HFFc6 (cell line): ENCODE measurements at regions not wholly inside any gene's neighbourhood (a gene's known extent, or its start where the extent isn't known, plus 50 kb on each side); places are given as distances from the start of the nearest gene placed in this dataset.

Experiments used
- DNase-seq: peaks from one replicate; pipeline ENCODE4 v3.0.0-alpha.2; 2018
- H3K27ac Mint-ChIP-seq: 2 replicates; pipeline ENCODE4 v1.8.0; 2020; ENCODE audit warnings: mild to moderate bottlenecking, mixed read lengths
- H3K27me3 Mint-ChIP-seq: 2 replicates; pipeline ENCODE4 v1.8.0; 2021; ENCODE audit warnings: mild to moderate bottlenecking, moderate library complexity, mixed read lengths; ENCODE audit not compliant: insufficient read depth
- H3K36me3 Mint-ChIP-seq: 2 replicates; pipeline ENCODE4 v1.8.0; 2021; ENCODE audit warnings: low read depth, mixed read lengths
- H3K4me1 Mint-ChIP-seq: 2 replicates; pipeline ENCODE4 v1.8.0; 2020; ENCODE audit warnings: low read depth, mixed read lengths
- H3K4me3 Mint-ChIP-seq: 2 replicates; pipeline ENCODE4 v1.8.0; 2020; ENCODE audit warnings: mild to moderate bottlenecking, moderate library complexity, mixed read lengths
- H3K9me3 Mint-ChIP-seq: 2 replicates; pipeline ENCODE4 v1.8.0; 2020; ENCODE audit warnings: mild to moderate bottlenecking, mixed read lengths
- TF ChIP-seq, protein P1 (sequence below): fragments of 200-600 bp; sonication (generic); IDR thresholded peaks from 2 replicates; pipeline ENCODE4 v1.5.0; 2021; ENCODE audit warnings: antibody characterized with exemption, mild to moderate bottlenecking

- Mint-ChIP-seq H3K4me3 (no peak overlapping the region), H3K4me1 (no peaks in the 10 kb centered on the region), H3K36me3 (no peaks in the 10 kb centered on the region), H3K27ac (no peak overlapping the region), H3K27me3 (no peaks in the 10 kb centered on the region; the same call in 1 of the 2 replicates), H3K9me3 (peaks cover 43% of the 10 kb centered on the region)
- TF ChIP-seq, protein P1, sequence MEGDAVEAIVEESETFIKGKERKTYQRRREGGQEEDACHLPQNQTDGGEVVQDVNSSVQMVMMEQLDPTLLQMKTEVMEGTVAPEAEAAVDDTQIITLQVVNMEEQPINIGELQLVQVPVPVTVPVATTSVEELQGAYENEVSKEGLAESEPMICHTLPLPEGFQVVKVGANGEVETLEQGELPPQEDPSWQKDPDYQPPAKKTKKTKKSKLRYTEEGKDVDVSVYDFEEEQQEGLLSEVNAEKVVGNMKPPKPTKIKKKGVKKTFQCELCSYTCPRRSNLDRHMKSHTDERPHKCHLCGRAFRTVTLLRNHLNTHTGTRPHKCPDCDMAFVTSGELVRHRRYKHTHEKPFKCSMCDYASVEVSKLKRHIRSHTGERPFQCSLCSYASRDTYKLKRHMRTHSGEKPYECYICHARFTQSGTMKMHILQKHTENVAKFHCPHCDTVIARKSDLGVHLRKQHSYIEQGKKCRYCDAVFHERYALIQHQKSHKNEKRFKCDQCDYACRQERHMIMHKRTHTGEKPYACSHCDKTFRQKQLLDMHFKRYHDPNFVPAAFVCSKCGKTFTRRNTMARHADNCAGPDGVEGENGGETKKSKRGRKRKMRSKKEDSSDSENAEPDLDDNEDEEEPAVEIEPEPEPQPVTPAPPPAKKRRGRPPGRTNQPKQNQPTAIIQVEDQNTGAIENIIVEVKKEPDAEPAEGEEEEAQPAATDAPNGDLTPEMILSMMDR, result no peak
- DNase-seq, result no peak
Measured at GRCh38 chr2:16537347-16537746, 128.3 kb downstream of the CYRIA start.

- Mint-ChIP-seq H3K4me1 (no peaks in the 10 kb centered on the region), H3K4me3 (no peak overlapping the region), H3K27ac (no peak overlapping the region), H3K9me3 (peaks cover 60% of the 10 kb centered on the region), H3K27me3 (peaks cover 2% of the 10 kb centered on the region; the same call in 1 of the 2 replicates), H3K36me3 (no peaks in the 10 kb centered on the region; the same call in 1 of the 2 replicates)
- no peak for DNase-seq
- TF ChIP-seq, protein P1, result no peak
Measured at GRCh38 chr2:16526193-16526592, 139.4 kb downstream of the CYRIA start.

- TF ChIP-seq, protein P1, result 0 out of 2 replicates have a peak, but pooled peaks have one; percentile 22
- H3K36me3 Mint-ChIP-seq, result no peaks in the 10 kb centered on the region; the same call in 1 of the 2 replicates
- peaks cover 3% of the 10 kb centered on the region; the same call in 1 of the 2 replicates for H3K27me3 Mint-ChIP-seq
- H3K9me3 Mint-ChIP-seq, result peaks cover 58% of the 10 kb centered on the region
- no peak overlapping the region for H3K27ac Mint-ChIP-seq
- no peaks in the 10 kb centered on the region for H3K4me1 Mint-ChIP-seq
- no peak overlapping the region for H3K4me3 Mint-ChIP-seq
- DNase-seq, result no peak
Measured at GRCh38 chr2:16525265-16525887, 140.3 kb downstream of the CYRIA start.

DNA sequence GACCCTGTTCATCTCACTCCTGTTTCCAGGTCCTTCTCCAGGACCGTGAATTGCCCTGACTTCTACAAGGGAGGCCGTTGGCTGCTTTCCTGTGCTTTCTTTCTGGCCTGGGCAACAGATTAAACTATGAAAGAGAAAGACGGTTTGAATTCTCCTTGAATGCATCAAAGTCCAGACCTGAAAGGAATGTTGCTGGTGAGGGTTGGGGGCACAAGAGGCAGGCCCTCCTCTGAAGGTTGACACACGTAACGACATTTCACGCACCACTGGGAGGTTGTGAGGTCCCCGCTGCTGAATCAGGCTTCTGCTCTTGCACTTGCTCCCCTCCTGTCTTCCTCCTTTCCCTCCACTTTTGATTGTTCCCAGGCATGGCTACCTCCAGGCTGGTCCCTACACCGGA is 141.9 kb downstream of the CYRIA start:
- Mint-ChIP-seq H3K4me3 (no peak overlapping the region), H3K9me3 (peaks cover 59% of the 10 kb centered on the region), H3K27ac (no peak overlapping the region), H3K36me3 (no peaks in the 10 kb centered on the region), H3K27me3 (peaks cover 3% of the 10 kb centered on the region; the same call in 1 of the 2 replicates), H3K4me1 (no peaks in the 10 kb centered on the region)
- no peak for DNase-seq
- TF ChIP-seq, protein P1, result no peak

DNA sequence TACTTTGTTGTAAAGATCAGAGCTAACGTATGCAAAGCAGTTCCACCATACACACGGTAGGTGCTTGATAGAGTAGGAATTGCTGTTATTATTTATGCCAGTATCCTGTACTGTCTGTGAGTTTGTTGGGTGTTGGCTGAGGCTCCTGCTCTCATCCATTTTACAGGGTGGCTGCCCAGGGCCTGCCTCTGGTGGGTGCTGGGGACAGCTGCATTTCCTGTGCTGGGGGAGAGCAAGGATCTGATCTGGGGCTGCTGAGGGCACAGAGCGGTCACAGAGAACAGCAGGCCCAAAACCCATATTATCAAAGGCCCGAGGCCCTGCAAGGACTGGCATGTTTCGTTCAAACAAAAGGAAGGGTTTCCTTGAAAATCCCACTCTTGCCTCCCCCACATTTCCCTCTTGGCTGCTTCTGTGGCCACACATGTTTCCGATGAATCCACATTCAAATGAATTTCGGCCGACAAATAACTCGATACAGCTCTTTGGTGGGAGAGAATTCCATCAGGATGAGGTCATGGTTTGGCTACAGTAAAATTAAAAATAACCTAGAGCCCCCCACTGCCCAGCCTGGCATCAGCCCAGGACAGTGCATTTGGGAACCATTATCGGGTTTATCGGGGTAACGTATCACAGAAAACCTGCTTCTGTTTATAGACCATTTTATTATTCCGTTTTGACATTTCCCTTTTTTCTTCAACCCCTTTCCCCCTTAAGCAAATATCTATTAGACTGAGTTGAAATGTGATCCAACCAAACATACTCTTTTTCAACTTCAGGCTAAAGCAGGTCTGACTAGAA is 143.4 kb downstream of the CYRIA start:
- Mint-ChIP-seq H3K27me3 (peaks cover 3% of the 10 kb centered on the region; the same call in 1 of the 2 replicates), H3K27ac (no peak overlapping the region), H3K4me1 (no peaks in the 10 kb centered on the region), H3K9me3 (peaks cover 67% of the 10 kb centered on the region), H3K4me3 (no peak overlapping the region), H3K36me3 (no peaks in the 10 kb centered on the region; the same call in 1 of the 2 replicates)
- TF ChIP-seq, protein P1, result no peak
- no peak for DNase-seq
